ENCODE measurements at regions not wholly inside any gene's neighbourhood (a gene's known extent, or its start where the extent isn't known, plus 50 kb on each side); places are given as distances from the start of the nearest gene placed in this dataset.

DNA sequence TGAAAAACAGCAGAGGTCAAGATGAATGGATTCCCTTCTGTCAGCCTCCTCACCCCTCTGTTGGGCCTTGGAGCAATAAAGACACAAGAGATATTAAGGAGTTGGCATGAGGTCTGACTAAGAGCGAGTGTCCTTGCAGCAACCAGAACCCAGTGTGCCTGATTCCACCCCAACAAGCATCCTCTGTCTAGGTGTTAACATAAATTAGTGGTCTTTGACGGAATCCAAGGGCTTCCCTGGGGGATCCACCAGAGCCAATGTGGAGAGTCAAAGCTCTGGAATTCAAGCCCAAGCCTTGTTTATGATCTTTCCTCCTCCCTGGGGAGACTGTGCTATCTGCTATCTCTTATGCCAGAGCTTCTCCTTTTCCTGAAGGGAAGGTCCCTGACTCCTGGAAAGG is 128.1 kb upstream of the SMIM23 start:
- no peak for ATAC-seq

- ATAC-seq: no peak
Observed at GRCh38 chr5:171659896-171660295, 125.7 kb upstream of the SMIM23 start.

- ATAC-seq: no peak
Observed at GRCh38 chr5:171660434-171660833, 125.2 kb upstream of the SMIM23 start.

DNA sequence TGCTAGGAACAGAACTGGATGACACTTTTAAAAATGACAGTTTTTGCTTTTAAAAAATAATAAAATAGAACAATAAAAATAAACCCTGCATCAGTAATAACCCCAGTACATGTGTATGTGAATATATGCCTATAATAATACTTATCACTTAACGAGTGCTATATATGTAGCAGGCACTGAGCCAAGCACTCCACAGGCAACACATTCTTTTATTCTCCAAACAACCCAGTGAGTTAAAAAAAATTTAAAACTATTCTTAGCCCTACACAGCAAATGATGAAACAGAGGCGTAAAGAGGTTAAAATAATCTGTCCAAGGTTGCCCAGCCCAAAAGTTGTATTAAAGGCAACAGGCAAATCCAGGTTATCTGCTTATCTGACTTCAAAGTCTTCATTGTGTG is 124.5 kb upstream of the SMIM23 start:
- no peak for ATAC-seq

DNA sequence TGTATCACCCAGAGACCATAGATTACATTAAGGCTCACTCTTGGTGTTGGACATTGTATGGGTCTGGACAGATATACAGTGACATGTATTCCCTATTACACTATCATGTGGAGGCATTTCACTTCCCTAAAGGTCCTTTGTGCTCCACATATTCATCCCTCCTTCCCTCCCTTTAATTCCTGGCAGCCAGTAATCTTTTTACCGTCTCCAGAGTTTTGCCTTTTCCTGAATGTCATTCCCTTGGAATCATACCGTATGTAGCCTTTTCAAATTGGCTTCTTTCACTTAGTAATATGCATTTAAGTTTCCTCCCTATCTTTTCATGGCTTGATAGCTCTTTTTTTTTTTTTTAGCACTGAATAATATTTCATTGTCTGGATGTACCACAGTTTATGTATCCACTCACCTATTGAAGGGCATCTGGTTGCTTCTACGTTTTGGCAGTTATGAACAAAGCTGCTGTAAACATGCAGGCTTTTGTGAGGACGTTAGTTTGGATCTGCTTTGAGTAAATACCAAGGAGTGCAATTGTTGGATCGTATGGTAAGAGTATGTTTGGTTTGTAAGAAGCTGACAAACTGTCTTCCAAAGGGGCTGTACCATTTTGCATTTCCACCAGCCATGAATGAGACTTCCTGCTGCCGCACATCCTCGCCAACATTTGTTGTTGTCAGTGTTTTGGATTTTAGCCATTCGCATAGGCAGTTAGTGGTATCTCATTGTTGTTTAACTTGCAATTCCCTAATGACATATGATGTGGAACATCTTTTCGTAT is 122.1 kb upstream of the SMIM23 start:
- ATAC-seq: no peak

DNA sequence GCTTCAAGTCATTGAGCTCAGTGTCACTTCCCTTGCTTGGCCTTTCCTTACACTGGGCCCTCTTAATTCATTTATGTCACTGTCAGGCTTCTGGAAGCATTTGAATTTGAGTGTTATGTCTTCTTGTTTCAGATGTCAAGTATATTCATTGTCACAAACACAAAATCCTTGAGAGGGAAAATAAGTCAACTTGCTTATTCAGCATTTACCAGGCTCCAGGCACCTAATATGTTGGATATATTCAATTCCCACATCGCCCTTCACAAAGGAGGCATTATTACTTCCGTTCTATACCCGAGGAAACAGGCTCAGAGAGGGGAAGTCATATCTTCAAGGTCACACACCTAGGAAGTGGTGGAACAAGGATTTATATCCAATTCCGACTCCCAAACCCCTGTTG is 121.1 kb upstream of the SMIM23 start:
- ATAC-seq: no peak

DNA sequence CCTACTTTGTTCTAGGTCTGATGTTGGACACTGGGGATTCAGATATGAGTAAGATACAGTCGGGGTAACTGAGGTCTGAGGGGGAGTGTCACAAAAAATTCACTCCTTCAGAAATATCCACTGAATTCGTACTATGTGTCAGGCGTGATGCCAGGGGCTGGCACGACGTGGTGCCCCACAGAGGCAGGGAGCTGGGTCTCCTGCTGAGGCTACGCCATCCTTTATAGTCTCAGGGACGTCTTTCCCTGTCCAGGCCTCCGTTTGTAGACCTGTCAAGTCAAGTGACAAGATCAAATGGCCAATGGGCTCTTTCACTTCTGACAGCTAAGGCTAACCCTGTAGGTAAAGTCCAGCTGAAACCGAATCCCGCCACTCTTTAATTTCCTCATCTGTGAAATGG is 118.8 kb upstream of the SMIM23 start:
- no peak for ATAC-seq

DNA sequence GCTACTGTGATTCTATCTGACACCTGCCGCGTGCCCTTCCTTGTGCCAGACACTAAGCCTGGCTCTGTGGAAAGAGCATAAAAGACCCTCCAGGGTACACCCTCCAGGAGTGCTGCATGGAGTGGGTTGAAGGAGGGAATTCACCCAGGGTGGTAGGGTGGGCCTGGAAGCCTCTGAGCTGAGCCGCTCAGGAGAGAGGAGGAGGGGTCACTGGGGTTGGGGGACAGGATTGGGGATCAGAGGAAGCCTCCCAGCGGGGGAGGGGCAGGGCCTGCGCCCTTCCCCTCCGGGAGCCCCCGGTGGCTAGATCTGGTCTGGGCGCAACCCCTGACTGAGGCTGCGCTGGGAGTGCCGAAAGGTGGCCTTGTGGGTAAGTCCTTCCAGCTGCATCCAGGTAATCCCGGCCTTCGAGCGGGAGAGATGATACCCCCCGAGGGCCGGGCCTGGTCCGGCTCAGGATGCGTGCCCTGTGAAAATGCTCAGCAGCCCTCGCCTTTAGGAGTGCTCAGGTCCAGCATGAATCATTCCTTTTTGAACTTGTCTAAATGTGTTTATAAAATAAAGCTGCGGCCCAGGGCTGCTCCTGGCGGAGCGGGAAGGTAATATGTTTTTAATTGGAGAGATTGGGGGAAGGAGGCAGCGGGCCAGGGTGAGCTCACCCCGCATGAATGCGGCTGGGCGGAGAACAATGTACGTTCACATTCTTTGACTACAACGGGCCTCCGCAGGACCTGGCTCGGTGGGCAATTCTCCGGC is 118.1 kb upstream of the SMIM23 start:
- ATAC-seq: no peak

DNA sequence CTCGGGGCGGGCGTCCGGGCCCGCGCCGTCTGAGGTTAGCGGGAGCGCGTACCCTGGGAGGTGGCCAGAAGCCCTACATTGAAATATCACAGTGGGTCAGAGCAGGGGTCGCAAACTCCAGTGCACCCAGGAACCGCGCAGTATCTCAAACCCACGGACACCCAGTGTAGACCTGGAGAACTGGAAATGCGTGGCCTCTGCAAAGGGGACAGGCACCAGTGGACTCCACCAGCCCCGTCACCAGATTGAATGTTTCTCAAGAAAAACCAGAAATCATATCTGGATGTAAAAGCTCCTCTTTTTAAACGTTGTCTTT is 117.6 kb upstream of the SMIM23 start:
- ATAC-seq: no peak

DNA sequence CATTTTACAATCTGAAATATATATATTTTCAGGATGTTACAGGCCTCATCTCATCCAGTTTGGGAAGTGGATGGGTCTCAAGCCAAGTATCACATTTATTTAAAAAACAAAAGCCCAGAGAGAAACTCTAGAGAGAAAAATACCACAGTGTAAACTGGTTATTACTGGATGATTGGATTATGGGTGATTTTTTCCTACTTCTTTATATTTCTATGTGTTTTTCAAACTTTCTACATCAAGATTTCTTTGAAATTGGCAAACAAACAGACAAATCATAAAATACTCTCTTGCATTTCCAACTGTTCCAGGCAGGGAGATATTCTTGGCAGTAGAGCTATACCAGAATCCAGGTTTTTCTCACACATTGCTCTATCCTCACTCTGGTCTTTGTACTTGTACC is 116.0 kb upstream of the SMIM23 start:
- ATAC-seq: no peak

DNA sequence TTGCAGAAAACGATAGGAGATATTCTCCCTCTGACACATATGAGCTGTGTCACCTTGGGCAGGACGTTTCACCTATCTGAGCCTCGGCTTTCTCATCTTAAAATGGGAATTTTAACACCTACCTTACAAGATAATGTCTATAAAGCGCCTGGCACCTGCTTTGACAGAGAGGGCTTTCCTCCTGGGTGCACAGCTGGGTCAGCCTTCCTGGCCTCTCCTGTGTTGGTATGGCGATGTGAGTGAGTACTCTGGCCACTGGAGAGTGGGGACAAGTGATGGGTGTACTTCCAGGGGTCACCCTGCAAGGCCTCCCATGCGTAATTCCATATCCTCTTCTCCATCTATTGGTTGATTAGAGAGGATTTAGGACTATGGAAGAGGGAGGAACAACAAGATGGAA is 113.1 kb upstream of the SMIM23 start:
- no peak for ATAC-seq

- no peak for ATAC-seq
Observed at GRCh38 chr5:171673328-171673727, 112.3 kb upstream of the SMIM23 start.

GRCh38 chr5:171673840-171674239 is 111.8 kb upstream of the SMIM23 start:
- no peak for ATAC-seq

DNA sequence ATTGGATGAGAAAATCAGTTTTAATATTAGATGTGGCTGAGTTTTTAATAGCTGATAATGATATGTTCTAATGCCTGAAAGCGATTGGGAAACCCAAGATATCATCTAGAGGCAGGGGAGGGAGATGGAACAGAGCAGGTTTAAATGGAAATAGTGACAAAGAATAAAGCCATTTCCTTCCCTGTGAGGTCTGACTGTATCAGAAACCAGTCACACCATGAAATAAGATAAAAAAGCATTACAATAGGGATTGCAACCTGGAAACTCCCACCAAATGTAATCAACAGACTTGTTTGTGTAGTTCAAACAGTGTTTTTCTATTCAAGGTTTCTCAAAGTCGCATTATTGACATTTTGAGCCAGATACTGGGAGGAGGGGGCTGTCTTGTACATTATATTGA is 110.1 kb upstream of the SMIM23 start:
- no peak for ATAC-seq

GRCh38 chr5:171676286-171676944 is 109.2 kb upstream of the SMIM23 start:
- ATAC-seq: no peak

DNA sequence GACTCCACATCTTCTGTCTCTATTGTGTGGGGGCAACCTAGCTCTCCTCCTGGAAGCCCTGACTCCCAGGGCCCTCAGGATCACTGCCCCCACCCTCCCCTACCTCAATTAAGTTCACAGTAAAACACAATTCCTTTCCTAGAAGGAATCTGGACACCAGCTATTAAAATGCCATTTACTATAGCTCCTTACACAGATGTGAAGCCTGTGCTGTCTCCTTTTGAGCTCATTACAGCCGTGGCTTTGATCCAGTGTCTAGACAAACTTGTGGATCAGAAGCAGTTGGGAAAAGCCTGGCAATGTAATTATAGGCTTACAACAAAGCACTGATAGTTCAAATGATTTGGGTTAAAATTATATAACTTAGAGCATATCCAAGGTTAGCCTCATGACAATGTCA is 107.0 kb upstream of the SMIM23 start:
- ATAC-seq: no peak

DNA sequence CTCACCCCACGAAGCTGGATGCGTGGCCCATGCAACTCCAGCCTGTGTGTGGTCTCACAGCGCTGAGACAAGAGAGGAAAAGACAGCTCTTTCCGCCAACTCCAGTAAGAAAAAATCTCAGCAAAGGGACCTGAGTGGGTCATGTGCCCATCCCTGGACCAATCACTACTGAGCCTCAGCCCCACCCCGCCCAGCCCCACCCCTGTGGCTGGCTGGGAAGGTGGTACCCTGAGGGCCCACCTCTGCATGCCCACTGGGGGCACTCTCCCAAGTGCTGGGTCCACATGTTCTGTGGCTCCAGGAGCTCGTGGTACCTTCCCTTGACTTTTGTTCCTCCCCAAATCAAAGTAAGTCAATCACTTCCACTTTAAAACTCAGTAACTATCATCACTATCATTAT is 105.1 kb upstream of the SMIM23 start:
- ATAC-seq: no peak

DNA sequence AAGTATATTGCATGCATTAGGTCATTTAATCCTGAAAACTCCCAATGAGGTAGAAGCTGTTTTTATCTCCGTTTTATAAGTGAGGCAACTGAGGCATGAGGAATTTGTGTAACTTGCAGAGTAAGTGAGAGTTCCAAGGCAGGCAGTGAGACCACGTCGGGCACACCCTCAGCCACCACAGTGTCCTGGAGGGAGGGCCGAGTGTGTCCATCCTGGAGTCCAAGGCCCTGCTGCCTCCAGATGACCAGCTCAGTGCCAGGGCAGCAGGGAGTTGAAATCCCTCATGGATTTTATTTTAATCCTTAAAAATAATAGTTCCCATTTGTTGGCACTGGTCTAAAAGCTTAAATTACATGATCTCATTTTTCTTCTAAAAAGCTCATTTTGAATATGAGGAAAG is 104.6 kb upstream of the SMIM23 start:
- ATAC-seq: no peak

GRCh38 chr5:171681677-171682076 is 103.9 kb upstream of the SMIM23 start:
- ATAC-seq: no peak

- no peak for ATAC-seq
Observed at GRCh38 chr5:171682801-171683200, 102.8 kb upstream of the SMIM23 start.

DNA sequence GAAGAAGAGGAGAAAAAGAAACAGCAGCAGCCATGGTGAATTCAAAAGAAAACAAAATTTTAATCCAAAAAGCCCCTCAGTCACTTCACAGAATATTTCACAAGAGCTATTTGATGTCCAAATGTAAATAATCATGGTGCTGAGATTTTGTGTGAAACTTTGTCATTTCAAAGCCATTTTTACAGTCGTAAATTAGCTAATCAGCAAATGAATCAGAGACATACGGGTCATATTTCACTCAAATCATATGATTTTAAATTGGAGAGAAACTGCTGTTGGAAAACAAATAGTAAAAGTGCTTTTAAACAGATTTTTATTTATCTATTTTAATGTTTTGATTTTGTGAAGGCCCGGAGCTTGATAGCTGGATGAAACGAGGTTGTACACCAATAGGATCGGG is 101.4 kb upstream of the SMIM23 start:
- no peak for ATAC-seq

- ATAC-seq: no peak
Observed at GRCh38 chr5:171688696-171689495, 96.7 kb upstream of the SMIM23 start.

GRCh38 chr5:171689853-171690417 is 95.7 kb upstream of the SMIM23 start:
- ATAC-seq: no peak

All from activated CD4-positive, CD25-positive, alpha-beta regulatory T cell treated with anti-CD3 and anti-CD28 coated beads, Interleukin-2, amount 50 U/mL, for 24 hours (primary cell).